C4-2B (cell line): ENCODE measurements at regions not wholly inside any gene's neighbourhood (a gene's known extent, or its start where the extent isn't known, plus 50 kb on each side); places are given as distances from the start of the nearest gene placed in this dataset.

ENCODE experiments used
- CTCF ChIP-seq: fragments of 450-650 bp; conservative IDR thresholded peaks from 2 replicates; pipeline ENCODE4 v1.5.1; 2017; ENCODE audit warnings: mild to moderate bottlenecking
- ZFX ChIP-seq: fragments of 450-650 bp; IDR thresholded peaks from 2 replicates; pipeline ENCODE4 v1.6.1; 2017

- no peak for TF ChIP-seq CTCF
- TF ChIP-seq ZFX, result no peak
Observed at GRCh38 chr10:117920956-117921355, 125.8 kb downstream of the RAB11FIP2 start.
